ENCODE measurements at regions not wholly inside any gene's neighbourhood (a gene's known extent, or its start where the extent isn't known, plus 50 kb on each side); places are given as distances from the start of the nearest gene placed in this dataset.

GRCh38 chr11:103842191-103842590, 194.2 kb upstream of the DDI1 start:
- TF ChIP-seq CTCF (IDR thresholded peaks at IDR 0.05) (no peak), POLR2A (IDR thresholded peaks at IDR 0.05) (no peak), POLR2AphosphoS5 (IDR thresholded peaks at IDR 0.05) (no peak), EP300 (IDR thresholded peaks at IDR 0.05) (no peak)

Measured in stomach (tissue), 4 donors.